Adrenal gland (tissue), 5 donors: ENCODE measurements at regions not wholly inside any gene's neighbourhood (a gene's known extent, or its start where the extent isn't known, plus 50 kb on each side); places are given as distances from the start of the nearest gene placed in this dataset.

Experiments
- CTCF ChIP-seq, 6 experiments: fragments of 450-650 bp in 4 of 6; fragments of 200-600 bp in 2 of 6; sonication (generic) in 1 of 6; IDR thresholded peaks; 1 replicate in 5 of 6; 2 replicates in 1 of 6; pipeline versions ENCODE4 v1.5.1 to v1.8.0; 2016 to 2021; ENCODE audit warnings: antibody characterized with exemption in 6 of 6, mild to moderate bottlenecking in 2 of 6, moderate library complexity in 1 of 6
- POLR2A ChIP-seq, 2 donors: fragments of 450-650 bp; IDR thresholded peaks; one replicate each; pipeline ENCODE4 v1.6.1; 2017; ENCODE audit warnings: antibody characterized with exemption in 2 of 2, mild to moderate bottlenecking in 2 of 2, moderate library complexity in 1 of 2
- donor health status: DM: no; HTN: no; CAD: no.

GRCh38 chr3:163576314-163576713 is 1502.0 kb downstream of the SI start:
- TF ChIP-seq POLR2A (IDR thresholded peaks at IDR 0.05) (no peak), CTCF (IDR thresholded peaks at IDR 0.05) (no peak)
